WI38 (cell line): ENCODE measurements at regions not wholly inside any gene's neighbourhood (a gene's known extent, or its start where the extent isn't known, plus 50 kb on each side); places are given as distances from the start of the nearest gene placed in this dataset.
"Not testable (repeated sequence)": the region's sequence is repeated elsewhere in the genome, so short reads cannot be mapped to it uniquely, and the experiment has no call there.

Experiments used
- H3K4me3 ChIP-seq: 2 replicates; pipeline ENCODE4 v1.5.1; 2011; ENCODE audit warnings: low read depth, mild to moderate bottlenecking, control low read depth, low read length
- TF ChIP-seq, protein P1 (sequence below): IDR thresholded peaks from 2 replicates; pipeline ENCODE4 v1.5.1; 2012; ENCODE audit warnings: low read depth, mild to moderate bottlenecking, control low read depth, low read length

DNA sequence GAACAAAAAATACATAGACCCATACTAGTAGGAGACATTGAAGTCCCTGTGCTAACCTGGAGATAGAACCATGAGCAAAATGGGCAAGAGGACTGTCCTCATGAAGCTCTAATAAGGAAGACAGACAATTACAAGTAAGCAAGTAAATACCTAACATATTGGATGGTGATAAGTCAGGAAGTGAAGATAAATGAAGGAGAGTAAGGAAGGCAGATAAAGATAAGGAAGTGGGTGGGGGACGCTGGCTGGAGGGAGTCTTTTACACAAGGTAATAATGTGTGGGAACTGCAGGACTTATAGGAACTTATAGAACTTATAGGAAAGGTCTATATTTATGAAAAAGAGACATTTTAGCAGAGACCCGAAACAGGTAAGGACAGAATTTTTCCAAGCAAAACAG is 148.9 kb upstream of the ABI3BP start:
- TF ChIP-seq, protein P1, sequence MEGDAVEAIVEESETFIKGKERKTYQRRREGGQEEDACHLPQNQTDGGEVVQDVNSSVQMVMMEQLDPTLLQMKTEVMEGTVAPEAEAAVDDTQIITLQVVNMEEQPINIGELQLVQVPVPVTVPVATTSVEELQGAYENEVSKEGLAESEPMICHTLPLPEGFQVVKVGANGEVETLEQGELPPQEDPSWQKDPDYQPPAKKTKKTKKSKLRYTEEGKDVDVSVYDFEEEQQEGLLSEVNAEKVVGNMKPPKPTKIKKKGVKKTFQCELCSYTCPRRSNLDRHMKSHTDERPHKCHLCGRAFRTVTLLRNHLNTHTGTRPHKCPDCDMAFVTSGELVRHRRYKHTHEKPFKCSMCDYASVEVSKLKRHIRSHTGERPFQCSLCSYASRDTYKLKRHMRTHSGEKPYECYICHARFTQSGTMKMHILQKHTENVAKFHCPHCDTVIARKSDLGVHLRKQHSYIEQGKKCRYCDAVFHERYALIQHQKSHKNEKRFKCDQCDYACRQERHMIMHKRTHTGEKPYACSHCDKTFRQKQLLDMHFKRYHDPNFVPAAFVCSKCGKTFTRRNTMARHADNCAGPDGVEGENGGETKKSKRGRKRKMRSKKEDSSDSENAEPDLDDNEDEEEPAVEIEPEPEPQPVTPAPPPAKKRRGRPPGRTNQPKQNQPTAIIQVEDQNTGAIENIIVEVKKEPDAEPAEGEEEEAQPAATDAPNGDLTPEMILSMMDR, result no peak
- H3K4me3 ChIP-seq, result no peak overlapping the region

DNA sequence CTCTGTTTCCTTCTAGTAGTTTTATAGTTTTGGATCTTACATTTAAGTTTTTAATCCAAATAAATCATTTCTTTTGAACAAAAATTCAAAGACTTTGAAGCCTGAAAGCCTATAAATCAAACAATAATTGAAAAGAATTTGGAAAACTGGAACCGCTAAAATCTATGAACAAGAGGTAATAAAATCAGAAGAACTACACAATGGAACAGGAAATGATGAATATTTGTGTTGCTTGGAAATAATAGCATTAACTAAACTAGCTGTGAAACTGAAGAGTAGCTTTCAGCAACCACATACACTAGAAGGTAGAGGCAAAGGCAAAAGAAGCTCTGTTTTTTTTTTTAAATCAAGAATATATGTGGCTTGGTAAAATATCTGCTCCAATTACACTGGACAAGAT is 147.9 kb upstream of the ABI3BP start:
- TF ChIP-seq, protein P1, result no peak
- no peak overlapping the region for H3K4me3 ChIP-seq

GRCh38 chr3:101138817-101139216 is 145.6 kb upstream of the ABI3BP start:
- TF ChIP-seq, protein P1, result no peak
- H3K4me3 ChIP-seq, result no peak overlapping the region

- H3K4me3 ChIP-seq, result no peak overlapping the region
- TF ChIP-seq, protein P1, result no peak
These were observed 141.1 kb upstream of the ABI3BP start for GRCh38 chr3:101134331-101134730.

GRCh38 chr3:101133652-101134051 is 140.4 kb upstream of the ABI3BP start:
- no peak overlapping the region for H3K4me3 ChIP-seq
- TF ChIP-seq, protein P1, result no peak

- not testable (repeated sequence) for H3K4me3 ChIP-seq
These were observed 140.0 kb upstream of the ABI3BP start for GRCh38 chr3:101133197-101133596.

DNA sequence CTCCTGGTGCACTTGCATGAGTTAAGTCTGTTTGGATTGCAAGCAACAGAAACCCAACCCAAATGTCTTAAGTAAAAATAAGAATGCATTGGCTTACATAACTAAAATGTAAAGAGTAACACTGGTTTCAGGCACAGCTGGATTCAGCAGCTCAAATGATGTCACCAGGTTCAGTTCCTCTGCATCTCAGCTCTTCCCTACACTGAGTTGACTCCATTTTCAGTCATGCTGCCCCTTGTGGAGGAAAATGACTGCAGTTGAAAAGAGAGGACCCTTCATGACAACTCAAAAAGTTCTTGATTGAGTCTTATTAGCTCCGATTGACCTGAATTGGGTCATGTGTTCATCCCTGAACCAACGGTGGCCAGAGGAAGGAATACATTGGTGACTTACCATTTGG is 138.5 kb upstream of the ABI3BP start:
- TF ChIP-seq, protein P1, result no peak
- H3K4me3 ChIP-seq, result no peak overlapping the region

DNA sequence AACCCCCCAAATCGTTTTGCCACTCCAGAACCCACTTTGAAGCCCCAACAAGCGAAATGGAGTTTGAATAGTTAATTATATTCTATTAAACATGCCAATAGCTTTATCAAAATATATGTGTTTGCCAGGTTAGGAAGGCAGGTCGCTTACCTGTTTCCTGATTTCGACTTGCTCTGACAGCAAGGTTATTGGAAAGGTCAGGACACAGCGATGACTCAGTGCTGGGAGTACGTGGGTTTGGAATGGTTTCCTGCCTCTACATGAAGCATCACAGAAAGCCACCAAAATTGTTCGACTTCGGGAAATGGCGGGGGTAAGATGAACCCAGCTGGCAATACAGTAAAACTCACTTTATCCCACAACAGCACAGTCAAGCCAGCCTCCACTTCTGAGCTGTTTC is 135.6 kb upstream of the ABI3BP start:
- H3K4me3 ChIP-seq, result no peak overlapping the region
- TF ChIP-seq, protein P1, result no peak
